HCT116 (cell line): ENCODE measurements at regions not wholly inside any gene's neighbourhood (a gene's known extent, or its start where the extent isn't known, plus 50 kb on each side); places are given as distances from the start of the nearest gene placed in this dataset.

Experiments used
- ATAC-seq: fragments of 200-7000 bp; cut with Tn5 transposase; 2 replicates; pipeline ENCODE4 v1.9.1; 2020; ENCODE audit warnings: mild to moderate bottlenecking, moderate library complexity
- BruUV-seq: library from RNA; stranded (reverse); fragments of 400-500 nt; replicated peaks from 2 replicates; lab custom pipeline; 2021; lab: Mats Ljungman, UMichigan
- CTCF ChIA-PET: fragments of 300-600 bp; sonication (Branson Sonifier 250); formaldehyde crosslinking; loops from one replicate; lab custom pipeline; 2021; ENCODE audit warnings: antibody characterized with exemption; lab: Charles Lee
- POLR2A ChIA-PET: fragments of 300-600, 350-600 bp; sonication (Branson Sonifier 250); formaldehyde crosslinking; loops from one replicate; lab custom pipeline; 2021; ENCODE audit warnings: antibody characterized with exemption; lab: Charles Lee
- RAD21 ChIA-PET, 2 experiments: fragments of 300-600 bp; sonication (Branson Sonifier 250); formaldehyde crosslinking; loops; one replicate each; lab custom pipeline; 2023; ENCODE audit warnings: low total read pairs in 2 of 2; ENCODE audit not compliant: uncharacterized antibody in 2 of 2, unreplicated experiment in 2 of 2, low non-redundant PET in 1 of 2; lab: Charles Lee
- DNase-seq: peaks from one replicate; pipeline ENCODE4 v3.0.0-alpha.2; 2010; ENCODE audit warnings: low read depth, low spot score
- H2AFZ ChIP-seq: fragments of 200-600 bp; shearing (Covaris generic), sonication (generic); 2 replicates; pipeline ENCODE4 v1.6.1; 2017; ENCODE audit warnings: low read depth, mixed run types, mixed read lengths, antibody characterized with exemption, low read length; ENCODE audit not compliant: poor library complexity, severe bottlenecking
- H3K27ac ChIP-seq: 2 replicates; pipeline ENCODE4 v1.5.1; 2012; ENCODE audit warnings: low read depth, low read length
- H3K27me3 ChIP-seq: fragments of 200-600 bp; sonication (generic); 2 replicates; pipeline ENCODE4 v1.6.1; 2016; ENCODE audit warnings: mixed run types, low read length, mixed read lengths; ENCODE audit not compliant: insufficient read depth
- H3K36me3 ChIP-seq, 2 experiments: fragments of 200-500 bp in 1 of 2; fragments of 200-600 bp in 1 of 2; sonication (Bioruptor generic) in 1 of 2; sonication (generic) in 1 of 2; 2 replicates each; pipeline versions ENCODE4 v1.5.1 to v1.6.1; 2014 to 2016; ENCODE audit warnings: low read length in 2 of 2, inconsistent platforms in 1 of 2, mixed read lengths in 1 of 2, mixed run types in 1 of 2; ENCODE audit not compliant: insufficient read depth in 2 of 2, control insufficient read depth in 1 of 2
- H3K4me1 ChIP-seq, 2 experiments: fragments of 200-600 bp in 1 of 2; sonication (generic) in 1 of 2; 2 replicates each; pipeline versions ENCODE4 v1.5.1 to v1.6.1; 2012 to 2017; ENCODE audit warnings: low read length in 2 of 2, inconsistent platforms in 1 of 2, mild to moderate bottlenecking in 1 of 2, mixed read lengths in 1 of 2, mixed run types in 1 of 2, moderate library complexity in 1 of 2; ENCODE audit not compliant: insufficient read depth in 2 of 2, control insufficient read depth in 1 of 2
- H3K4me2 ChIP-seq: fragments of 200-600 bp; sonication (generic); 2 replicates; pipeline ENCODE4 v1.6.1; 2017; ENCODE audit warnings: mixed run types, low read length, mixed read lengths
- H3K4me3 ChIP-seq, 2 experiments: fragments of 200-600 bp in 1 of 2; sonication (generic) in 1 of 2; replicated peaks in 1 of 2; 2 replicates each; pipeline ENCODE4 v1.5.1; 2011 to 2016; ENCODE audit warnings: low read length in 2 of 2, control low read depth in 1 of 2, low read depth in 1 of 2, mild to moderate bottlenecking in 1 of 2, mixed read lengths in 1 of 2, mixed run types in 1 of 2
- H3K79me2 ChIP-seq: fragments of 200-600 bp; sonication (generic); 2 replicates; pipeline ENCODE4 v1.6.1; 2017; ENCODE audit warnings: mild to moderate bottlenecking, mixed run types, low read length, moderate library complexity, mixed read lengths; ENCODE audit not compliant: insufficient read depth
- H3K9ac ChIP-seq: fragments of 200-600 bp; sonication (generic); 2 replicates; pipeline ENCODE4 v1.6.1; 2016; ENCODE audit warnings: low read length, mixed read lengths
- H3K9me2 ChIP-seq: fragments of 200-600 bp; sonication (generic), shearing (Covaris generic); 2 replicates; pipeline ENCODE4 v1.6.1; 2017; ENCODE audit warnings: mixed run types, mild to moderate bottlenecking, moderate library complexity; ENCODE audit not compliant: insufficient read depth
- H3K9me3 ChIP-seq, 2 experiments: fragments of 200-500 bp in 1 of 2; fragments of 200-600 bp in 1 of 2; sonication (Bioruptor generic) in 1 of 2; sonication (generic) in 1 of 2; 2 replicates each; pipeline ENCODE4 v1.6.1; 2014 to 2017; ENCODE audit warnings: low read length in 2 of 2, mixed read lengths in 2 of 2, inconsistent platforms in 1 of 2, low read depth in 1 of 2, mild to moderate bottlenecking in 1 of 2, mixed run types in 1 of 2, moderate library complexity in 1 of 2; ENCODE audit not compliant: control insufficient read depth in 1 of 2, insufficient read depth in 1 of 2
- H4K20me1 ChIP-seq: fragments of 200-600 bp; sonication (generic), shearing (Covaris generic); 2 replicates; pipeline ENCODE4 v1.6.1; 2017; ENCODE audit warnings: mixed run types, mild to moderate bottlenecking, moderate library complexity; ENCODE audit not compliant: insufficient read depth
- CBX3 ChIP-seq: IDR thresholded peaks from 2 replicates; pipeline ENCODE4 v1.6.1; 2012; ENCODE audit warnings: low read depth
- CEBPB ChIP-seq: IDR thresholded peaks from 2 replicates; pipeline ENCODE4 v1.6.1; 2012; ENCODE audit warnings: low read depth
- EGR1 ChIP-seq: IDR thresholded peaks from 2 replicates; pipeline ENCODE4 v1.6.1; 2012; ENCODE audit warnings: low read depth
- EZH2 ChIP-seq: fragments of 200-600 bp; sonication (generic); IDR thresholded peaks from 2 replicates; pipeline ENCODE4 v1.6.1; 2017; ENCODE audit warnings: antibody characterized with exemption, mixed run types
- EZH2phosphoT487 ChIP-seq: fragments of 200-600 bp; IDR thresholded peaks from 2 replicates; pipeline ENCODE4 v1.6.1; 2018; ENCODE audit warnings: antibody characterized with exemption, borderline replicate concordance
- FOSL1 ChIP-seq: IDR thresholded peaks from 2 replicates; pipeline ENCODE4 v1.6.1; 2012; ENCODE audit warnings: low read depth
- JUND ChIP-seq: IDR thresholded peaks from 2 replicates; pipeline ENCODE4 v1.6.1; 2012
- POLR2A ChIP-seq: IDR thresholded peaks from 2 replicates; pipeline ENCODE4 v1.7.0; 2011; ENCODE audit warnings: borderline replicate concordance; ENCODE audit not compliant: insufficient read depth, insufficient read length; ENCODE audit errors: extremely low read depth
- POLR2AphosphoS5 ChIP-seq: IDR thresholded peaks from 2 replicates; pipeline ENCODE4 v1.6.1; 2011; ENCODE audit warnings: mild to moderate bottlenecking, low read depth, low read length, moderate library complexity
- SP1 ChIP-seq: IDR thresholded peaks from 2 replicates; pipeline ENCODE4 v1.6.1; 2012; ENCODE audit warnings: low read depth
- SRF ChIP-seq: IDR thresholded peaks from 2 replicates; pipeline ENCODE4 v1.6.1; 2012; ENCODE audit warnings: low read depth
- YY1 ChIP-seq: IDR thresholded peaks from 2 replicates; pipeline ENCODE4 v1.6.1; 2011; ENCODE audit warnings: low read length, low read depth, moderate library complexity, mild to moderate bottlenecking; ENCODE audit not compliant: insufficient replicate concordance; ENCODE audit errors: extremely low read depth
- ZFX ChIP-seq: fragments of 450-650 bp; IDR thresholded peaks from 2 replicates; pipeline ENCODE4 v1.6.1; 2017
- intact Hi-C: fragments of 100-400 bp; cut with micrococcal nuclease; formaldehyde crosslinking; loops from 2 replicates; pipeline ENCODE4 v1.10.0; 2022
- TF ChIP-seq, protein P1 (sequence below): IDR thresholded peaks from 2 replicates; pipeline ENCODE4 v1.6.1; 2012; ENCODE audit warnings: low read depth
- TF ChIP-seq, protein P2 (sequence below): IDR thresholded peaks from 2 replicates; pipeline ENCODE4 v1.6.1; 2012
- TF ChIP-seq, protein P3 (sequence below): IDR thresholded peaks from 2 replicates; pipeline ENCODE4 v1.6.1; 2012

DNA sequence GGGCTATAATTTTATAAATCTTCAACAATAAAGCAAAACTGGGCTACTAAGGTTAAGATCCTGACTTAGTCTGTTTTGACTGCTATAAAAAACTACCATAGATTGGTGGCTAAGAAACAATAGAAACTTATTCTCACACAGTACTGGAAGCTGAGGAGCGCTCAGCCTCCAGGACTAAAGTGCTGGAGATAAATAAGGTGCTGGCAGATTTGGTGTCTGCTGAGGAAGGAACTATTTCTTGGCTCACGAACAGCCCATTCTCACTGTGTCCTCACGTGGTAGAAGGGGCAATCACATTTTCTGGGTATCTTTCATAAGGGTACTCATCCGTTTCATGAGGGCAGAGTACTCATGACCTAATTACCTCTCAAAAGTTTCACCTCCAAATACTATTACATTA, 166.8 kb upstream of the CBLB start:
- no peak overlapping the region for H3K9ac ChIP-seq
- no peaks in the 10 kb centered on the region for H3K36me3 ChIP-seq
- ChIA-PET POLR2A (no interaction called here), CTCF (no interaction called here), RAD21 (no interaction called here)
- H3K4me3 ChIP-seq: no peak overlapping the region
- no peaks in the 10 kb centered on the region for H3K4me1 ChIP-seq
- no peaks in the 10 kb centered on the region for H3K9me3 ChIP-seq
- no peaks in the 10 kb centered on the region for H3K79me2 ChIP-seq
- H3K27me3 ChIP-seq: no peaks in the 10 kb centered on the region
- BruUV-seq: no TSS peak
- TF ChIP-seq EZH2phosphoT487 (no peak), EZH2 (no peak), FOSL1 (no peak), JUND (no peak), POLR2AphosphoS5 (no peak), ZFX (no peak), POLR2A (no peak)
- TF ChIP-seq, protein P1, sequence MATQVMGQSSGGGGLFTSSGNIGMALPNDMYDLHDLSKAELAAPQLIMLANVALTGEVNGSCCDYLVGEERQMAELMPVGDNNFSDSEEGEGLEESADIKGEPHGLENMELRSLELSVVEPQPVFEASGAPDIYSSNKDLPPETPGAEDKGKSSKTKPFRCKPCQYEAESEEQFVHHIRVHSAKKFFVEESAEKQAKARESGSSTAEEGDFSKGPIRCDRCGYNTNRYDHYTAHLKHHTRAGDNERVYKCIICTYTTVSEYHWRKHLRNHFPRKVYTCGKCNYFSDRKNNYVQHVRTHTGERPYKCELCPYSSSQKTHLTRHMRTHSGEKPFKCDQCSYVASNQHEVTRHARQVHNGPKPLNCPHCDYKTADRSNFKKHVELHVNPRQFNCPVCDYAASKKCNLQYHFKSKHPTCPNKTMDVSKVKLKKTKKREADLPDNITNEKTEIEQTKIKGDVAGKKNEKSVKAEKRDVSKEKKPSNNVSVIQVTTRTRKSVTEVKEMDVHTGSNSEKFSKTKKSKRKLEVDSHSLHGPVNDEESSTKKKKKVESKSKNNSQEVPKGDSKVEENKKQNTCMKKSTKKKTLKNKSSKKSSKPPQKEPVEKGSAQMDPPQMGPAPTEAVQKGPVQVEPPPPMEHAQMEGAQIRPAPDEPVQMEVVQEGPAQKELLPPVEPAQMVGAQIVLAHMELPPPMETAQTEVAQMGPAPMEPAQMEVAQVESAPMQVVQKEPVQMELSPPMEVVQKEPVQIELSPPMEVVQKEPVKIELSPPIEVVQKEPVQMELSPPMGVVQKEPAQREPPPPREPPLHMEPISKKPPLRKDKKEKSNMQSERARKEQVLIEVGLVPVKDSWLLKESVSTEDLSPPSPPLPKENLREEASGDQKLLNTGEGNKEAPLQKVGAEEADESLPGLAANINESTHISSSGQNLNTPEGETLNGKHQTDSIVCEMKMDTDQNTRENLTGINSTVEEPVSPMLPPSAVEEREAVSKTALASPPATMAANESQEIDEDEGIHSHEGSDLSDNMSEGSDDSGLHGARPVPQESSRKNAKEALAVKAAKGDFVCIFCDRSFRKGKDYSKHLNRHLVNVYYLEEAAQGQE: no peak
- TF ChIP-seq, all 23 proteins: peak for 0
- no peak for ATAC-seq
- H3K4me2 ChIP-seq: no peak overlapping the region
- intact Hi-C loops: no loop called here
- no peak for DNase-seq
- no peaks in the 10 kb centered on the region for H4K20me1 ChIP-seq
- H3K9me2 ChIP-seq: no peaks in the 10 kb centered on the region
- no peak overlapping the region for H3K27ac ChIP-seq
- no peak overlapping the region for H2AFZ ChIP-seq

DNA sequence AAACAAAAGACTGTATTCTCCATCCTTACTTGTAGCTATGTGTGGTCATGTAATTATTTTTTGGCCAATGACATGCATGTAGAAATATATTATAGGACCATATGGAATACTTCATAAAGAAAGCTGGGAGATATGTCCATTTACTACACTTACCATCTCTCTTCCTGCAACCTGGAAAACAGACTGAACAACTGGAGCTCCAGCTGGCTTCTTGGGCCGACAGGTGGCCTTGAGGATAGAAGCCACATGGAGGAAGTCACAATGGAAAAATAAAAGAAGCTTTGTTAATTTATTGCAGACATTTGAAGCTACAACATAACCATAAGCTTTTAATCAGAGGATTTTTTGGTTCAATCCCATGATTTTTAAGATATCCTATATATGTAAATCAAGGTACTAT, 167.9 kb upstream of the CBLB start:
- H3K27ac ChIP-seq: no peak overlapping the region
- ChIA-PET CTCF (no interaction called here), POLR2A (no interaction called here), RAD21 (no interaction called here)
- H4K20me1 ChIP-seq: no peaks in the 10 kb centered on the region
- no peak overlapping the region for H3K9ac ChIP-seq
- no TSS peak for BruUV-seq
- no peaks in the 10 kb centered on the region for H3K79me2 ChIP-seq
- no peak overlapping the region for H2AFZ ChIP-seq
- intact Hi-C loops: no loop called here
- no peak overlapping the region for H3K4me2 ChIP-seq
- ATAC-seq (no peak), DNase-seq (no peak)
- no peaks in the 10 kb centered on the region for H3K9me3 ChIP-seq
- H3K4me3 ChIP-seq: no peak overlapping the region
- no peaks in the 10 kb centered on the region for H3K27me3 ChIP-seq
- H3K36me3 ChIP-seq: no peaks in the 10 kb centered on the region
- no peaks in the 10 kb centered on the region for H3K4me1 ChIP-seq
- H3K9me2 ChIP-seq: no peaks in the 10 kb centered on the region
- TF ChIP-seq ZFX (no peak), SP1 (no peak), CBX3 (no peak), YY1 (no peak), FOSL1 (no peak), EZH2 (no peak), EGR1 (no peak), JUND (no peak), SRF (no peak), CEBPB (no peak)
- TF ChIP-seq, protein P2, sequence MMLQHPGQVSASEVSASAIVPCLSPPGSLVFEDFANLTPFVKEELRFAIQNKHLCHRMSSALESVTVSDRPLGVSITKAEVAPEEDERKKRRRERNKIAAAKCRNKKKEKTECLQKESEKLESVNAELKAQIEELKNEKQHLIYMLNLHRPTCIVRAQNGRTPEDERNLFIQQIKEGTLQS: no peak
- TF ChIP-seq, protein P3, sequence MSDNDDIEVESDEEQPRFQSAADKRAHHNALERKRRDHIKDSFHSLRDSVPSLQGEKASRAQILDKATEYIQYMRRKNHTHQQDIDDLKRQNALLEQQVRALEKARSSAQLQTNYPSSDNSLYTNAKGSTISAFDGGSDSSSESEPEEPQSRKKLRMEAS: no peak
- TF ChIP-seq, protein P1: no peak
